ENCODE measurements at regions not wholly inside any gene's neighbourhood (a gene's known extent, or its start where the extent isn't known, plus 50 kb on each side); places are given as distances from the start of the nearest gene placed in this dataset.
"Not testable (repeated sequence)": the region's sequence is repeated elsewhere in the genome, so short reads cannot be mapped to it uniquely, and the experiment has no call there.

- TF ChIP-seq ZNF462 (CRISPR knock-in tag; IDR thresholded peaks at IDR 0.05) (no peak), EZH2phosphoT487 (IDR thresholded peaks at IDR 0.05; ENCODE audit: unreplicated experiment) (no peak), CTCF (conservative IDR thresholded peaks at IDR 0.05; ENCODE audit: low read depth in 2 of 2) (no peak), ZNF114 (CRISPR knock-in tag; IDR thresholded peaks at IDR 0.05) (no peak), NANOG (IDR thresholded peaks at IDR 0.05; ENCODE audit: borderline replicate concordance) (no peak), ZNF331 (CRISPR knock-in tag; IDR thresholded peaks at IDR 0.05; ENCODE audit: low read depth) (no peak)
These were observed 69.9 kb downstream of the CYP26B1 start (continued) for GRCh38 chr2:72077702-72078169.

GRCh38 chr2:72073373-72073772 lies 74.3 kb downstream of the CYP26B1 start:
- H4K20me1 ChIP-seq (replicated peaks; ENCODE audit: insufficient read depth); H3K27ac Mint-ChIP-seq; ATAC-seq; H2AFZ ChIP-seq; H3K36me3 Mint-ChIP-seq (ENCODE audit: low read depth); H3K36me3 ChIP-seq (ENCODE audit: insufficient read depth); H3K79me2 ChIP-seq (replicated peaks; ENCODE audit: insufficient read depth); H3K27ac ChIP-seq (ENCODE audit: low read depth); H3K4me3 Mint-ChIP-seq; DNase-seq (ENCODE audit: low spot score); H3K4me3 ChIP-seq; H3K4me1 ChIP-seq (ENCODE audit: insufficient read depth); H3K27me3 ChIP-seq (ENCODE audit: insufficient read depth); H3F3A ChIP-seq (replicated peaks; ENCODE audit: low read depth); H3K4me2 ChIP-seq; H3K27me3 Mint-ChIP-seq (ENCODE audit: insufficient read depth, low read depth, poor library complexity); H3K4me1 Mint-ChIP-seq: not testable (repeated sequence)
- H3K9me2 ChIP-seq (ENCODE audit: insufficient read depth) = peaks cover 13% of the 10 kb centered on the region
- peaks cover 22% of the 10 kb centered on the region for H3K9me3 Mint-ChIP-seq

- H3K79me2 ChIP-seq (replicated peaks; ENCODE audit: insufficient read depth); ATAC-seq; H3K4me1 Mint-ChIP-seq; H3K9me2 ChIP-seq (ENCODE audit: insufficient read depth); H3K27ac ChIP-seq (ENCODE audit: low read depth); H3F3A ChIP-seq (replicated peaks; ENCODE audit: low read depth); H3K4me3 Mint-ChIP-seq; H3K4me3 ChIP-seq; DNase-seq (ENCODE audit: low spot score); H3K4me2 ChIP-seq; H3K27me3 ChIP-seq (ENCODE audit: insufficient read depth); H2AFZ ChIP-seq; H3K27ac Mint-ChIP-seq; H4K20me1 ChIP-seq (replicated peaks; ENCODE audit: insufficient read depth); H3K27me3 Mint-ChIP-seq (ENCODE audit: insufficient read depth, low read depth, poor library complexity); H3K36me3 ChIP-seq (ENCODE audit: insufficient read depth); H3K4me1 ChIP-seq (ENCODE audit: insufficient read depth): not testable (repeated sequence)
- H3K9me3 Mint-ChIP-seq = peaks cover 11% of the 10 kb centered on the region; the same call in 2 of the 3 replicates
- peaks cover 12% of the 10 kb centered on the region; the same call in 2 of the 3 replicates for H3K36me3 Mint-ChIP-seq (ENCODE audit: low read depth)
These were observed 83.5 kb downstream of the CYP26B1 start for GRCh38 chr2:72064197-72064596.
